GM12864 (cell line): ENCODE measurements at regions not wholly inside any gene's neighbourhood (a gene's known extent, or its start where the extent isn't known, plus 50 kb on each side); places are given as distances from the start of the nearest gene placed in this dataset.

ENCODE experiments used
- DNase-seq: peaks from one replicate; pipeline ENCODE4 v3.0.0-alpha.2; 2011; ENCODE audit warnings: low read depth
- H3K4me3 ChIP-seq: 2 replicates; pipeline ENCODE4 v1.5.1; 2011; ENCODE audit warnings: mild to moderate bottlenecking, low read depth, low read length, control low read depth
- CTCF ChIP-seq: IDR thresholded peaks from 2 replicates; pipeline ENCODE4 v1.5.1; 2011; ENCODE audit warnings: low read depth, mild to moderate bottlenecking, moderate library complexity, low read length, control low read depth, inconsistent platforms; ENCODE audit errors: missing control alignments

GRCh38 chr10:84895541-84895940 lies 567.2 kb downstream of the CCSER2 start:
- TF ChIP-seq CTCF, result no peak
- no peak overlapping the region for H3K4me3 ChIP-seq
- DNase-seq, result no peak

- no peak overlapping the region for H3K4me3 ChIP-seq
- no peak for DNase-seq
- TF ChIP-seq CTCF, result no peak
Observed at GRCh38 chr10:84896909-84897308, 568.5 kb downstream of the CCSER2 start.

GRCh38 chr10:84899268-84899667 lies 570.9 kb downstream of the CCSER2 start:
- H3K4me3 ChIP-seq, result no peak overlapping the region
- TF ChIP-seq CTCF, result no peak
- DNase-seq, result no peak

GRCh38 chr10:84900141-84900540 lies 571.8 kb downstream of the CCSER2 start:
- no peak for DNase-seq
- H3K4me3 ChIP-seq, result no peak overlapping the region
- no peak for TF ChIP-seq CTCF

GRCh38 chr10:84901885-84902284 lies 573.5 kb downstream of the CCSER2 start:
- DNase-seq, result no peak
- no peak for TF ChIP-seq CTCF
- H3K4me3 ChIP-seq, result no peak overlapping the region

GRCh38 chr10:84902553-84902952 lies 574.2 kb downstream of the CCSER2 start:
- TF ChIP-seq CTCF, result no peak
- no peak for DNase-seq
- H3K4me3 ChIP-seq, result no peak overlapping the region

- no peak for TF ChIP-seq CTCF
- DNase-seq, result no peak
- H3K4me3 ChIP-seq, result no peak overlapping the region
Observed at GRCh38 chr10:84903320-84903719, 574.9 kb downstream of the CCSER2 start.
